Caco-2 (cell line): ENCODE measurements at regions not wholly inside any gene's neighbourhood (a gene's known extent, or its start where the extent isn't known, plus 50 kb on each side); places are given as distances from the start of the nearest gene placed in this dataset.

Source experiments
- BruUV-seq: library from RNA; stranded (reverse); fragments of 400-500 nt; replicated peaks from 2 replicates; lab custom pipeline; 2021; lab: Mats Ljungman, UMichigan
- CTCF ChIA-PET: fragments of 300-600 bp; sonication (Branson Sonifier 250); formaldehyde crosslinking; loops from one replicate; lab custom pipeline; 2022; ENCODE audit warnings: antibody characterized with exemption; lab: Charles Lee
- POLR2A ChIA-PET: fragments of 300-600 bp; sonication (Branson Sonifier 250); formaldehyde crosslinking; loops from one replicate; lab custom pipeline; 2022; ENCODE audit warnings: antibody characterized with exemption; lab: Charles Lee
- DNase-seq, 2 experiments: peaks; one replicate each; pipeline versions ENCODE4 v3.0.0 to v3.0.0-alpha.2; 2020 to 2022
- H3K27me3 ChIP-seq: replicated peaks from 2 replicates; pipeline ENCODE4 v1.6.0; 2011; ENCODE audit warnings: low read length; ENCODE audit not compliant: control insufficient read depth, insufficient read depth
- H3K36me3 ChIP-seq: 2 replicates; pipeline ENCODE4 v1.5.1; 2011; ENCODE audit warnings: low read length; ENCODE audit not compliant: control insufficient read depth, insufficient read depth
- H3K4me1 ChIP-seq: fragments of 250-450 bp; sonication (Bioruptor Pico); 2 replicates; pipeline ENCODE4 v1.5.1; 2020; ENCODE audit warnings: mild to moderate bottlenecking
- H3K4me3 ChIP-seq: 2 replicates; pipeline ENCODE4 v1.5.1; 2011; ENCODE audit warnings: low read depth, mild to moderate bottlenecking, control low read depth, low read length
- H3K9me3 ChIP-seq: fragments of 250-450 bp; sonication (Bioruptor Pico); 2 replicates; pipeline ENCODE4 v1.5.1; 2020; ENCODE audit warnings: mild to moderate bottlenecking, moderate library complexity
- H3K27ac Mint-ChIP-seq: one replicate; pipeline ENCODE4 v1.8.0; 2022; ENCODE audit warnings: mixed read lengths; ENCODE audit not compliant: unreplicated experiment
- H3K27me3 Mint-ChIP-seq: one replicate; pipeline ENCODE4 v1.8.0; 2022; ENCODE audit warnings: mixed read lengths; ENCODE audit not compliant: insufficient read depth, unreplicated experiment
- H3K36me3 Mint-ChIP-seq: one replicate; pipeline ENCODE4 v1.8.0; 2022; ENCODE audit warnings: mild to moderate bottlenecking, mixed read lengths; ENCODE audit not compliant: insufficient read depth, unreplicated experiment
- H3K4me1 Mint-ChIP-seq: one replicate; pipeline ENCODE4 v1.8.0; 2022; ENCODE audit warnings: low read depth, mixed read lengths; ENCODE audit not compliant: unreplicated experiment
- H3K4me3 Mint-ChIP-seq: one replicate; pipeline ENCODE4 v1.8.0; 2022; ENCODE audit warnings: mild to moderate bottlenecking, moderate library complexity, mixed read lengths; ENCODE audit not compliant: unreplicated experiment
- H3K9me3 Mint-ChIP-seq: one replicate; pipeline ENCODE4 v1.8.0; 2022; ENCODE audit warnings: mixed read lengths; ENCODE audit not compliant: unreplicated experiment
- CTCF ChIP-seq, 2 experiments: fragments of 200-600 bp in 1 of 2; IDR thresholded peaks; 1 replicate in 1 of 2; 2 replicates in 1 of 2; pipeline versions ENCODE4 v1.5.1 to v1.8.0; 2011 to 2022; ENCODE audit warnings: antibody characterized with exemption in 1 of 2, control low read depth in 1 of 2, inconsistent platforms in 1 of 2, low read depth in 1 of 2, low read length in 1 of 2, mild to moderate bottlenecking in 1 of 2, moderate library complexity in 1 of 2; ENCODE audit not compliant: insufficient read depth in 1 of 2, severe bottlenecking in 1 of 2, unreplicated experiment in 1 of 2
- intact Hi-C: fragments of 100-400 bp; cut with micrococcal nuclease; formaldehyde crosslinking; loops from one replicate; pipeline ENCODE4 v1.10.0; 2022; ENCODE audit not compliant: unreplicated experiment

DNA sequence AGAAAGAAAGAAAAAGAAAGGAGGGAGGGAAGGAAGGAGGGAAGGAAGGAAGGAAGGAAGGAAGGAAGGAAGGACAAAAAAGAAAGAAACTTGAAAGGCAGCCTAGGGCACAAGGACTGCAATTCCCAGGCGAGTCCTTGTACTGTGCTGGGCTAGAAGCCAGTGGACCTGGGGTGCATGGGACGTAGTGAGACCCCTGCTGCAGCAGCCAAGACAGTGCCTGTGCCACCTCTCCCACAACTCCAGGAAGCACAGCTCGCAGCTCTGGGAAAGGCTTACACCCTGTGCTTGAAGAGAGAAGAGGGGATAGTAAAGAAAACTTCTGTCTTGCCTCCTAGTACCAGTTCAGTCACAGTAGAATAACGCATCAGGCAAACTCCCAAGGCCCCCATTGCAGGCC lies 227.9 kb upstream of the CDH7 start:
- CTCF ChIA-PET, result no interaction called here
- Mint-ChIP-seq H3K36me3 (no peaks in the 10 kb centered on the region), H3K9me3 (no peaks in the 10 kb centered on the region)

DNA sequence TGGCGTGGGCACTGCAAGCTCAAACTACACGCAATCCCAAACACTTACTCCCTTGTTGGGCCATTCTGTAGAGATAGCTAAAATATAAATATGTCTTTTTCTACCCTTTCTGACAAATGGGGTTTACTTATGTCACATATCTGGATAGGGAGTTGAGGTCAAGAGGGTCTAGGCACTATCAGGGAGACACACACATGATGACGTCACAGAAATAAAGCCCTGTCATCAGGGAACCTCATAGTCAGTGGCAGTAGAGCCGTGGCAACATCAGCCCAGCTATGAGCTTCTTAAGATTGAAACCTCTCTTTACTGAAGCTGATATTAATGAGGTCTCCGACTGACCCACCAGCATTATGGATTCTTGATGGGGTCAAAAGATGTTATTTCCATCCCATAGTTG lies 234.6 kb upstream of the CDH7 start:
- CTCF ChIA-PET, result no interaction called here
- H3K27me3 Mint-ChIP-seq, result no peaks in the 10 kb centered on the region
- H3K9me3 ChIP-seq, result no peaks in the 10 kb centered on the region
- H3K9me3 Mint-ChIP-seq, result no peaks in the 10 kb centered on the region
- no TSS peak for BruUV-seq
- H3K4me3 Mint-ChIP-seq, result no peak overlapping the region
- H3K4me3 ChIP-seq, result no peak overlapping the region
- H3K4me1 Mint-ChIP-seq, result no peaks in the 10 kb centered on the region
- POLR2A ChIA-PET, result no interaction called here
- no peaks in the 10 kb centered on the region for H3K4me1 ChIP-seq
- H3K36me3 ChIP-seq, result no peaks in the 10 kb centered on the region
- intact Hi-C loops, result no loop called here
- no peak overlapping the region for H3K27ac Mint-ChIP-seq
- no peak for TF ChIP-seq CTCF (IDR thresholded peaks at IDR 0.05; ENCODE audit: insufficient read depth in 1 of 2, low read depth in 1 of 2, low read length in 1 of 2, severe bottlenecking in 1 of 2, unreplicated experiment in 1 of 2)
- no peaks in the 10 kb centered on the region for H3K36me3 Mint-ChIP-seq
- no peaks in the 10 kb centered on the region for H3K27me3 ChIP-seq
- DNase-seq, result no peak

More for the DNA sequence above, 227.9 kb upstream of the CDH7 start:
- Mint-ChIP-seq H3K27me3 (no peaks in the 10 kb centered on the region), H3K4me1 (no peaks in the 10 kb centered on the region), H3K27ac (no peak overlapping the region), H3K4me3 (no peak overlapping the region)
- POLR2A ChIA-PET, result no interaction called here
- DNase-seq, result no peak
- H3K4me3 ChIP-seq, result no peak overlapping the region
- no peaks in the 10 kb centered on the region for H3K9me3 ChIP-seq
- H3K36me3 ChIP-seq, result no peaks in the 10 kb centered on the region
- H3K4me1 ChIP-seq, result no peaks in the 10 kb centered on the region
- BruUV-seq, result no TSS peak
- no peaks in the 10 kb centered on the region for H3K27me3 ChIP-seq
- TF ChIP-seq CTCF (IDR thresholded peaks at IDR 0.05; ENCODE audit: insufficient read depth in 1 of 2, low read depth in 1 of 2, low read length in 1 of 2, severe bottlenecking in 1 of 2, unreplicated experiment in 1 of 2), result no peak
- intact Hi-C loops, result no loop called here

DNA sequence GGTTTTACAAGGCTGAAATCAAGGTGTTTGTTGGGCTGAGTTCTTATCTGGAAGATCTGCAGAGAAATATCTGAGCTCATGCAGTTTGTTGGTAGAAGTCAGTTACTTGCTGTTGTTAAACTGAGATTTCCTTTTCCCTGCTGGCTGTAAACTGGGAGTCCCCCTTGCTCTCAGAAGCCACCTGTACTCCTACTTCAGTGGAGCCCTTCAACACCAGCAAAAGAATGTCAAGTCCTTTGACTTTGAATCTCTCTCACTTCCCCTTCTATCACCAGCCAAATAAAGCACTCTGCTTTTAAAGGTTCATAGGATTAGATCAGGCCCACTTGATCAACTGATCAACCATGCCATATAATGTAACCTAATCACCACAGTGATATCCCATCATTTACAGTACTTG lies 252.2 kb upstream of the CDH7 start:
- TF ChIP-seq CTCF (IDR thresholded peaks at IDR 0.05; ENCODE audit: insufficient read depth in 1 of 2, low read depth in 1 of 2, low read length in 1 of 2, severe bottlenecking in 1 of 2, unreplicated experiment in 1 of 2), result no peak
- Histone ChIP-seq H3K4me3 (no peak overlapping the region), H3K4me1 (no peaks in the 10 kb centered on the region), H3K27me3 (no peaks in the 10 kb centered on the region), H3K36me3 (no peaks in the 10 kb centered on the region), H3K9me3 (no peaks in the 10 kb centered on the region)
- no peak overlapping the region for H3K27ac Mint-ChIP-seq
- H3K4me1 Mint-ChIP-seq, result no peaks in the 10 kb centered on the region
- no peak for DNase-seq
- no peaks in the 10 kb centered on the region for H3K9me3 Mint-ChIP-seq
- intact Hi-C loops, result no loop called here
- no peaks in the 10 kb centered on the region for H3K36me3 Mint-ChIP-seq
- no peak overlapping the region for H3K4me3 Mint-ChIP-seq
- POLR2A ChIA-PET, result no interaction called here
- H3K27me3 Mint-ChIP-seq, result no peaks in the 10 kb centered on the region
- CTCF ChIA-PET, result no interaction called here
- BruUV-seq, result no TSS peak
